ENCODE measurements at regions not wholly inside any gene's neighbourhood (a gene's known extent, or its start where the extent isn't known, plus 50 kb on each side); places are given as distances from the start of the nearest gene placed in this dataset.

DNA sequence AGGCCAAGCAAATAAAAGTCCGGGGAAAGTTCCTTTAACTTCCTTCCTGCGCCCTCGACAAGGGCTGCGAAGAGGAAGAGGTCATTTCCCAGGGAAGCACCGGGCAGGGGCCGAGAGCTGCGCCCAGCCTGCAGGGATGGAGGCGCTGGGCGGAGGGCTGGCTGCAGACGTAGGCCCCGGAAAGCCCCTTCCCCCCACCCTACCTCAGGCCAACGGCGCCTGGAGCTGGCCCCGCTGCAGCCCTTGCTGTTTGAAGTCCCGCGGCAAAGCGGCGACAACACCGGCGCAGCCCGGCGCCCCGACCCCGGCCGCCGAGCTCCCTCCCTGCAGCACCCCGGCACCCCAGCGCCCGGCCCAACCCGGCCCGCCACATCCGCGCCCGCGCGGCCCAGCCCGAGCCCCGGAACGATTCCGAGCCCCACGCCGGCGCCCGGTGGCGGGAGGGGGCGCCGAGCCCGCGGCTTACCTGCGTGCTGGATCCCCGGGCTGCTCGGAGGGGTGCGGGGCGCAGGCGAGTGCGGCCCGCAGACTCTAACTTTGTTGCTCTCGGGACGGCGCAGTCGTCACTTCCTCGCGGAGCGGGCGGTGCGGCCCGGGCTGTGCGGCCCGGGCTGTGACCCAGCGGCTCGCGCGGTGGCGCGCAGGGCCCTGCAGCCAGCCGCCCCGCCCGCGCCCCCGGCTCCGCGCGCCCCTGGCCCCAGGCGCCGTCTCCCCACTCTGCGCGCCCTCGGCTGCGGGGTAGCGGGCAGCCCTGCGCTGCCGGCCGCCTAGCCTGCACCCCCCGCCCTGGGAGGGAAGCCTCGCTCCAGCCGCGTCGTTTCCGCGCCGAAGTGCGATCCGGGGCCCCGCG is 64.8 kb upstream of the PTGR2 start:
- no peaks in the 10 kb centered on the region for H3K27me3 Mint-ChIP-seq
- DNase-seq (peak; percentile 84), ATAC-seq (ENCODE audit: low read depth) (peak; percentile 69)
- no peaks in the 10 kb centered on the region for H3K9me3 Mint-ChIP-seq
- POLR2A ChIA-PET, result interaction anchor here (0.5 to 6.8 kb wide), 20 partner anchors 9 to 707 kb away, joined by 3 to 263 read pairs (median 5); partner anchors contain the start of genes ISCA2, NPC2, PNMA1 and PTGR2
- peaks cover 6% of the 10 kb centered on the region for H3K36me3 Mint-ChIP-seq
- H3K4me3 Mint-ChIP-seq, result peak overlapping the region; percentile 94
- peak overlapping the region; percentile 99 for H3K27ac Mint-ChIP-seq
- H3K4me1 Mint-ChIP-seq, result peaks cover 59% of the 10 kb centered on the region

DNA sequence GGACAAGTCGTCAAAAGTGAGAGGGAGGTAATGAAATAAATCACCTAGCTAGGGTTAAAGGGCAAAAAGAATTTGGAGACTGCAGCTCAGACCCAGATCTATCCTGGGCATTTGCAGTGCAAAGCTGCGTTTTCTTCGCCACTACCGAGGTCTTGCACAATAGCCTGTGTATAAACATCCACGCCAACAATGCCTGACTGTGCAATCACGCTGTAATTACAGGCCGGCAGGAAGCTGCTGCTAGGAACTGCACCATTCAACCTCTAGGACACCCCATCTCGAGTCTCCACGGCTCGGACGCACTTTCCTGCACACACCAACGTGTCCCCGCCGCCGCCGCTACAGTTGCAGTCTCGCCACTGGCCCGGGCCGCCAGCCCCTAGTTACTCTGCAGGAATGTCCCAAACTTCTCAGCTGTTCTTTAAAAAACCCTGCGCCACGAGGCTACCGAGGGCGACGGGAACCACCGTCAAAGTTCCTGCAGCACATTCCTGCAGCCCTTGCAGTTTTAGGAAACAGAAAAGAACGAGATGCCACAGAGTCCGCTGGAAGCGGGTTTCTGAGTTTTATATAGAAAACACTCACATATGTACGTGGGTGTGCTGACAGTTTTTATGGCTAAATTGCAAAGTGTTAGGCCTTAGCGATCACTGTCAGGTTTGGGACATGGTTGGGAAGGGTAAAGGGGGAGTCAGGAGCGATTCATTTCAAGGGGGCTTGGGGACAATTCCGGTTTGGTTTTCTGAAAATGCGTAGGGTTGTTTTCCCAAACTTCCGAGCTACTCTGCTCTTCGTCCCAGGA is 65.6 kb upstream of the PTGR2 start:
- ATAC-seq (ENCODE audit: low read depth), result peak; percentile 68
- Mint-ChIP-seq H3K27me3 (no peaks in the 10 kb centered on the region), H3K4me3 (peak overlapping the region; percentile 94), H3K4me1 (peaks cover 59% of the 10 kb centered on the region), H3K27ac (peak overlapping the region; percentile 93), H3K36me3 (peaks cover 9% of the 10 kb centered on the region), H3K9me3 (no peaks in the 10 kb centered on the region)
- POLR2A ChIA-PET, result interaction anchor here (0.5 to 6.8 kb wide), 21 partner anchors 10 to 1641 kb away, joined by 3 to 263 read pairs (median 5); partner anchors contain the start of genes ISCA2, NPC2, PNMA1 and PTGR2
- peak; percentile 76 for DNase-seq

DNA sequence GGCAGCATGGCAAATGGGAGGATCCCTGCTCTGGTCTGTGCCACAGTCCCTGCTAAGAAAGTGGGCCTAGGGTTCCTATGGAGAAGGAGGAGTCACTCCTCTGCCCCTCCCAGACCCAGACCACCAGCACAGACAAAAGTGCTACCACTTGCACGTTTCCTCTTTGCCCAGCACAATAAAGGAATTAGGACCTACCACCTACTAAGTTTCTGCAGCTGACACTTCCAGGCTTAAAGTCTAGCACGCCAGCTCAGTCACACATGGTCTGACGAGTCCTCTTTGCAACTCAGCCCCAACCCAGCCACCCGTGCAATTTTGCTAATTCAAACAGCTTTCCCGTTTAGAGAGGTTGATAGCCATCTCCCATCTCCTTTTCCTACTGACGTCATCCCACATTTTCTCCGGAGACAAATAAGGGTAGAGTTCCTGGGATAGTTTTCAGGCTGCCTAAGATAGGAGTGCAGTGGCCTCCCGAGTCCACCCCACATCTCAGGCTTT is 66.2 kb upstream of the PTGR2 start:
- no peak for ATAC-seq (ENCODE audit: low read depth)
- Mint-ChIP-seq H3K4me3 (peak overlapping the region; percentile 94), H3K27ac (peak overlapping the region; percentile 93), H3K36me3 (peaks cover 15% of the 10 kb centered on the region), H3K27me3 (no peaks in the 10 kb centered on the region), H3K4me1 (peaks cover 59% of the 10 kb centered on the region), H3K9me3 (no peaks in the 10 kb centered on the region)
- no peak for DNase-seq
- POLR2A ChIA-PET, result interaction anchor here (0.5 to 6.8 kb wide), 16 partner anchors 11 to 1641 kb away, joined by 3 to 263 read pairs (median 4); partner anchors contain the start of gene PTGR2

DNA sequence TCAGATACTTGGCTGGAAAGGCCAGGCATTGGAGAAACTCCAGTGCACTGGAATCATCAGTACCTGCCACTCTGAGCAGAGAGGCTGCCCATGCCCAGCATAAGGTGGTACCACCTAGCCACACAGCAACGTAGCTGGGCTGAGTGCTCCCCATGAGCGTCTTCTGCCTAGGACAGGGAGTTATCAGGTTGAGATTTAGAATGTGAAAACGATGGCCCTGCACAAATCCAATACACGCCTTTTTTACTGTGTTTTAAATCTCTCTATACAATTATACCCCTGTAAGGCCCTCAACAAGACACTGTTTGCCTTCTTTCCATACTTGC is 66.7 kb upstream of the PTGR2 start:
- DNase-seq (no peak), ATAC-seq (ENCODE audit: low read depth) (no peak)
- H3K36me3 Mint-ChIP-seq, result peaks cover 18% of the 10 kb centered on the region
- POLR2A ChIA-PET, result interaction anchor here (1.0 to 6.8 kb wide), 8 partner anchors 12 to 67 kb away, joined by 3 to 263 read pairs (median 11); partner anchors contain the start of gene PTGR2
- peak overlapping the region; percentile 93 for H3K27ac Mint-ChIP-seq
- peak overlapping the region; percentile 94 for H3K4me3 Mint-ChIP-seq
- H3K9me3 Mint-ChIP-seq, result no peaks in the 10 kb centered on the region
- H3K4me1 Mint-ChIP-seq, result peaks cover 57% of the 10 kb centered on the region
- H3K27me3 Mint-ChIP-seq, result no peaks in the 10 kb centered on the region

DNA sequence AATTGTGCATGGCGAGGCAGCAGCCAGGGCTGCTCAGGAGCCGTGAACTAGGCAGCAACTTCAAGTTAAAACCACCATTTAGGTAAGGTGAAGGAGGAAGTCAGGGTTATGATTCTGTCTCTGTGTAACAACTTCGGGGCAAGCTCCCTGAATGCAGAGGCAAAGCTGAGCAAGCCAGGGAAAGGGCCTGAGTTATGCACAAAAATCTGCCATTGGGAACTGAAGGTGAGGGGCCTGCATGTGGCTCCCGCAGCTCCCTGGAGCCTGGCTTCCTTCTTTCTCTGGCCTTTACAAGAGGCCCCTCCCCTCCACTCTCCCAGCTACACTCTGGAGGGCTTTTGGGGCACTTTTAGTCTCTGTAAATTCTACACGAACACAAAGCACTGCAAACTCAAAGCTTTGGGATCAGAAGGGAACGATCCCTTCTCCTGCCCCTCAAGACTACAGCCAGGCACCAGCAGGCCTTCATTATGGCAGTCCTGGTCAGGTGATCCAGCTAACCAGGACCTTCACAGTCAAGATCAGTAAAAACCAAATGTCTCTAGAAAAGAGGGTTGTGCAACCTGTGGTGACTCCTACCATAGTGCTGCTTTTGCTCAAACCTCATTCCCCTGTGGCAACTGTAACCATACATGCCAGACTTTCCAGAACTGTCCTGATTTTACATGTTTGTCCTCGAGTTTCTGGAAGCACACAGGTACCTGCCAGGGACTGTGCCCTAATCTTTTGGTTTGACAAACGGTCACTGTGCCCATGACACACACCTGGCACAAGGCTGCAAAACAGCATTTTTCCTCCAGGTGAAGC is 67.2 kb upstream of the PTGR2 start:
- DNase-seq, result no peak
- Mint-ChIP-seq H3K9me3 (no peaks in the 10 kb centered on the region), H3K4me3 (peak overlapping the region; percentile 94), H3K4me1 (peaks cover 56% of the 10 kb centered on the region), H3K27me3 (no peaks in the 10 kb centered on the region), H3K36me3 (peaks cover 18% of the 10 kb centered on the region), H3K27ac (peak overlapping the region; percentile 93)
- peak; percentile 12 for ATAC-seq (ENCODE audit: low read depth)
- POLR2A ChIA-PET, result interaction anchor here (1.3 to 6.8 kb wide), 6 partner anchors 11 to 67 kb away, joined by 4 to 263 read pairs (median 46); partner anchors contain the start of gene PTGR2

DNA sequence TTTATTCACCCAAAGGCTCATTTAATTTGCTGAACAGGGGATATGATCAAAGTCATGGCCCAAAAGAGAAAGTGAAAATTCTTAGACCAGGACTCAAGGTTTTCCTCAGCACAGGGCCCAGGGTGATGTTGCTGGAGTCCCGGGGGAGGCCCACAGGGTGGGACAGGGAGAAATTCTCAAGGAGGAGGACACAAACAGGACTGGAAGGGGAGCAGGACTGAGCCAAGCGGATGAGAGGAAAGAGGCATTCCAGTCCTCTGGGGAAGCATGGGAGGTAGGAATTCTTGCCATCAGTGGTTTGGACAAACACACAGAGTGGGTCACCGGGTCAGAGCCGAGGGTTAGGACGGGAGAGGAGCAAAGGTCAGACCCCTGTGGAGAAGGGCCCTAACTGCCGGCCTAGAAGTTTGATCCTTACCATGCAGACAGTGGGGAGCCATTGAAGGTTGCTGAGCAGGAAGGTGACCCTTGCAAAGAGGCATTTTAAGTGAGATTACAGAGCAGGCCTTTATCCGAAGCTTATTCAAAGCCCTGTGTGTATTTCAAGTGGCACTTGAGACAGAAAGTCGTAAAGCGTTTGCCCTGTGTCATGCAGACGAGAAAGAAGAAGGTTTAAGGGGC is 68.4 kb upstream of the PTGR2 start:
- peak overlapping the region; percentile 94 for H3K4me3 Mint-ChIP-seq
- ATAC-seq (ENCODE audit: low read depth) (no peak), DNase-seq (no peak)
- H3K36me3 Mint-ChIP-seq, result peaks cover 21% of the 10 kb centered on the region
- POLR2A ChIA-PET, result interaction anchor here (1.5 to 6.8 kb wide), 5 partner anchors 10 to 39 kb away, joined by 4 to 263 read pairs (median 78); a partner anchor contains a TSS
- no peaks in the 10 kb centered on the region for H3K9me3 Mint-ChIP-seq
- H3K27ac Mint-ChIP-seq, result peak overlapping the region; percentile 93
- H3K4me1 Mint-ChIP-seq, result peaks cover 50% of the 10 kb centered on the region
- no peaks in the 10 kb centered on the region for H3K27me3 Mint-ChIP-seq

DNA sequence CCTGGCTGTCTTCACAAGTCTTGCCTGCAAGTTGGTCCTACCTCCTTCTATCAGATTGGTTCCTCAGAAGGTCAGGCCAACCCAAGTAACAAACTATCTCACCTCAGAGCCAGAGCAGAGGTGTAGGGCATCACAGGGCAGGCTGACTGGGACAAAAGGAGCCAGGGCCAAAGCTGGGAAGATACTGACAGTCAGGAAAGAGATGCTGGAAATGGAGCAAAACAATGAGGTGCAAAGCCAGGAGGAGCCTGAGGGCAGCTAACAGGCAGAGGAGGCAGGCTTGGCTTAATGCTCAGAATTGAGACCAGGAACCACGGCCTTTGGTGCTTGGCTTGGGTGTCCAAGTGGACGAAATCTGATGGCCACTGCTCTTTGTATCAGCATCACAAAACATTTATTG is 68.4 kb upstream of the PNMA1 start:
- H3K4me3 Mint-ChIP-seq, result peak overlapping the region; percentile 94
- POLR2A ChIA-PET, result interaction anchor here (1.5 kb wide), 1 partner anchor 11 kb away, joined by 5 read pairs; no protein-coding TSS in a partner anchor
- ATAC-seq (ENCODE audit: low read depth), result no peak

DNA sequence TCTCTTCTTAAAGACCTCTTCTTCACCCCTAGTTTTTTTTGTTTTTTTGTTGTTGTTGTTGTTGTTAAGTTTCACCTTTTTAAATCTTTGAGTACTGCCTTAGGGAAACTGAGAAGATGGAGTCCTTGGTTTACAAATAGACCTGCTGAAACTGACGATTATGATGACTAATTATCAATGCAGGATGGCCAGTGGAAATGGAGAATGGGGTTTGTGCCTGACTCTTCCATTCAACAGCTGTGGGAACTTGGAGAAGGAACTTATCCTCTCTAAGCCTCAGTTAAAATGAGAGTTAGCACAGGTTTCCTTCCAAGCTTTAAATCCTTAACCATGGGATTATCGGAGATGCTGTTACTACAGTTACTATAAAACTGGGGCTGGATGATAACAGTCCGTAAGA is 66.7 kb upstream of the PNMA1 start:
- H3K27me3 Mint-ChIP-seq, result no peaks in the 10 kb centered on the region
- DNase-seq (no peak), ATAC-seq (ENCODE audit: low read depth) (no peak)
- H3K27ac Mint-ChIP-seq, result no peak overlapping the region
- POLR2A ChIA-PET, result no interaction called here
- H3K4me1 Mint-ChIP-seq, result peaks cover 50% of the 10 kb centered on the region
- peaks cover 24% of the 10 kb centered on the region for H3K36me3 Mint-ChIP-seq
- H3K4me3 Mint-ChIP-seq, result no peak overlapping the region
- no peaks in the 10 kb centered on the region for H3K9me3 Mint-ChIP-seq

More for the DNA sequence above, 68.4 kb upstream of the PNMA1 start:
- no peak for DNase-seq
- no peaks in the 10 kb centered on the region for H3K9me3 Mint-ChIP-seq
- H3K27ac Mint-ChIP-seq, result peak overlapping the region; percentile 93
- H3K36me3 Mint-ChIP-seq, result peaks cover 23% of the 10 kb centered on the region
- H3K27me3 Mint-ChIP-seq, result no peaks in the 10 kb centered on the region
- peaks cover 46% of the 10 kb centered on the region for H3K4me1 Mint-ChIP-seq

DNA sequence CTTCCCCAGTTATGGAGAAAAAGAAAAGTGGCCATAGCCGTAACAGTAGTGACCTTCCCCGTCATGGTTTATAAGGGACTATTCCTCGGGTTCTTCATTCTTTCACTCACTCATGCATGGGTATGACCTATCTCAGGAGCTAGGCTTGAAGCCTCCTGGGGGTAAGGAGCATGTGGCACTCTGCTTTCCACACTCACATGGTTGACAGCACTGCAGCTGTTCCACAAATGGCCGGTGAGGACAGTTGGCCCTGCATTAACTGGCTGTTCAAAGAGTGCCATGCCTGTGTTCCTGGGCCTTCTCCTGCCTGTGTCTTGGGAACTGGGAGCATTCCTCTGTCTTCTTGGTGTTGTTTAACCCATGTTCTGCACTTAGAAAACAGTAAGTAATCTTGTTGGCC is 66.2 kb upstream of the PNMA1 start:
- POLR2A ChIA-PET, result interaction anchor here (0.6 kb wide), 1 partner anchor 485 kb away, joined by 4 read pairs; no protein-coding TSS in a partner anchor
- peaks cover 24% of the 10 kb centered on the region for H3K36me3 Mint-ChIP-seq
- ATAC-seq (ENCODE audit: low read depth) (no peak), DNase-seq (no peak)
- H3K4me3 Mint-ChIP-seq, result no peak overlapping the region
- no peaks in the 10 kb centered on the region for H3K9me3 Mint-ChIP-seq
- H3K27ac Mint-ChIP-seq, result no peak overlapping the region
- H3K4me1 Mint-ChIP-seq, result peaks cover 47% of the 10 kb centered on the region
- no peaks in the 10 kb centered on the region for H3K27me3 Mint-ChIP-seq

DNA sequence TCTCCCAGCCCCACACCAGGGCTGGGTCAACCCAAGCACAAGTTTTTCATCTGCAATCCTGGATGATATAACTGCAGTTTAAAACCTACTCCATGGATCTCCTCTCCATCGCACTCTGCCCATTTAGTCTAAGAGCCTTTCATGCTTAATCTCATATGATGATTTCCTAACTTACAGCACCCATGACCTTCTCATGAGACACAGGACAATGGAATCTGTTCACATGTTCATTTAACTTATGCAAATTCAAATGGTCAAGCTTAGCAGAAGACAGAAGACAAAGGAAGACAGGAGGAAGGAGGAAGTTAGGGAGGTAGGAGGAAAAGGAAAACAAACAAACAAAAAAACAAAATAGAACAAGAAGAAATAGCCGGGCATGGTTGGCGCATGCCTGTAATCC is 64.6 kb upstream of the PNMA1 start:
- H3K36me3 Mint-ChIP-seq, result peaks cover 24% of the 10 kb centered on the region
- H3K4me1 Mint-ChIP-seq, result peaks cover 45% of the 10 kb centered on the region
- POLR2A ChIA-PET, result interaction anchor here (0.7 to 11.8 kb wide), 2 partner anchors 9 to 21 kb away, joined by 3 to 174 read pairs; a partner anchor contains a TSS
- DNase-seq (no peak), ATAC-seq (ENCODE audit: low read depth) (no peak)
- no peaks in the 10 kb centered on the region for H3K27me3 Mint-ChIP-seq
- H3K9me3 Mint-ChIP-seq, result no peaks in the 10 kb centered on the region
- H3K4me3 Mint-ChIP-seq, result no peak overlapping the region
- H3K27ac Mint-ChIP-seq, result peak overlapping the region; percentile 5

DNA sequence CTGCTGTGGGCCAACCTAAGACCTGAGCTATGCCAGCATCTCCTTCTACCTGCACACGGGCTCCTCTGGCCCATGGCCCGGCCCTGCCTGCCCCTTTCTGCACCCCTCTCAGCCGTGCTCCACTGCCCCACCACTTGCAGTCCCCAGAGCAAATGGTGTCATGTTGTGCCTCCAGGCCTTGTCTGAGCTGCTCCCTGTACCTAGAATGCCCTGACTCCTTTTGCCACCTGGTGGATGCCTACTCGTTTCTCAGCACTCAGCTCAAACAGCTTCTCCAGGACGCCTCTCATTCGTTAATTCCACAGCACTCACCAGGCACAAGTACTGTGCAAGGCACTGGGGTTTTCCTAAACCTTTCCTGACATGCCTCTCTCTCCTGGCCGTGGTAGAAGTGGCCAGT is 63.2 kb upstream of the PNMA1 start:
- Mint-ChIP-seq H3K4me1 (peaks cover 35% of the 10 kb centered on the region), H3K9me3 (no peaks in the 10 kb centered on the region), H3K27ac (peak overlapping the region; percentile 57), H3K27me3 (no peaks in the 10 kb centered on the region), H3K4me3 (no peak overlapping the region), H3K36me3 (peaks cover 20% of the 10 kb centered on the region)
- ATAC-seq (ENCODE audit: low read depth), result peak; percentile 13
- DNase-seq, result no peak
- POLR2A ChIA-PET, result interaction anchor here (0.6 to 11.8 kb wide), 3 partner anchors 10 to 23 kb away, joined by 3 to 174 read pairs (median 4); a partner anchor contains a TSS

DNA sequence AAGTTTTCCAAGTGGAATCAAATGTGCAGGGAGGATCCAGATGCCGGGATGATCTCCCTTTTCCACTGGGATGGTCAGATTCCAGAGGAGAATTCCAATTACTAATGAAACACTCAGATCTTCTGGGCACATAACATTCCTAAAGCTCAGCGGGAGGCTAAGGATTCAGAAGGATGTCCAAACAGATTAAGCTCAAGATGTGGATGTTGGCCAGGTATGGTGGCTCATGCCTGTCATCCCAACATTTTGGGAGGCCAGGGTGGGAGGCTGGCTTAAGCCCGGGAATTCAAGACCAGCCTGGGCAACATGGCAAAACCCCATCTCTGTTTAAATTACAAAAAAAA is 62.0 kb upstream of the PNMA1 start:
- POLR2A ChIA-PET, result interaction anchor here (1.2 to 11.8 kb wide), 3 partner anchors 9 to 18 kb away, joined by 4 to 174 read pairs (median 104); a partner anchor contains a TSS
- no peak for DNase-seq
- H3K27me3 Mint-ChIP-seq, result no peaks in the 10 kb centered on the region
- H3K9me3 Mint-ChIP-seq, result no peaks in the 10 kb centered on the region
- peaks cover 15% of the 10 kb centered on the region for H3K36me3 Mint-ChIP-seq
- H3K4me1 Mint-ChIP-seq, result peaks cover 46% of the 10 kb centered on the region
- H3K4me3 Mint-ChIP-seq, result no peak overlapping the region
- no peak overlapping the region for H3K27ac Mint-ChIP-seq
- ATAC-seq (ENCODE audit: low read depth), result no peak
